GM18951 (cell line): ENCODE measurements at regions not wholly inside any gene's neighbourhood (a gene's known extent, or its start where the extent isn't known, plus 50 kb on each side); places are given as distances from the start of the nearest gene placed in this dataset.

Experiments used
- POLR2A ChIP-seq: IDR thresholded peaks from 4 replicates; pipeline ENCODE4 v1.6.1; 2011; ENCODE audit warnings: mild to moderate bottlenecking; ENCODE audit not compliant: insufficient read length, insufficient read depth; ENCODE audit errors: extremely low read depth
- in situ Hi-C: fragments of 300-500 bp; cut with MboI; formaldehyde crosslinking; loops from one replicate; pipeline ENCODE4 v1.12.0; 2022; ENCODE audit warnings: low sequenced_read_pairs, mixed read lengths, inconsistent platforms; ENCODE audit not compliant: unreplicated experiment

- in situ Hi-C loops, result no loop called here
- TF ChIP-seq POLR2A, result no peak
Observed at GRCh38 chr2:53436882-53437281, 330.7 kb upstream of the CHAC2 start.

- in situ Hi-C loops, result no loop called here
Observed at GRCh38 chr2:53435610-53436009, 332.0 kb upstream of the CHAC2 start.

GRCh38 chr2:53434466-53434865 is 333.1 kb upstream of the CHAC2 start:
- no peak for TF ChIP-seq POLR2A
- in situ Hi-C loops, result no loop called here

More at GRCh38 chr2:53435610-53436009, 332.0 kb upstream of the CHAC2 start:
- no peak for TF ChIP-seq POLR2A

- no peak for TF ChIP-seq POLR2A
- in situ Hi-C loops, result no loop called here
Observed at GRCh38 chr2:53432936-53433335, 334.7 kb upstream of the CHAC2 start.

- no peak for TF ChIP-seq POLR2A
- in situ Hi-C loops, result no loop called here
Observed at GRCh38 chr2:53429901-53430300, 337.7 kb upstream of the CHAC2 start.

GRCh38 chr2:53424902-53425301 is 342.7 kb upstream of the CHAC2 start:
- TF ChIP-seq POLR2A, result no peak
- in situ Hi-C loops, result no loop called here

GRCh38 chr2:53423465-53423864 is 344.1 kb upstream of the CHAC2 start:
- in situ Hi-C loops, result no loop called here
- no peak for TF ChIP-seq POLR2A

GRCh38 chr2:53422979-53423378 is 344.6 kb upstream of the CHAC2 start:
- in situ Hi-C loops, result no loop called here
- TF ChIP-seq POLR2A, result no peak

- in situ Hi-C loops, result no loop called here
- TF ChIP-seq POLR2A, result no peak
Observed at GRCh38 chr2:53417385-53417784, 350.2 kb upstream of the CHAC2 start.

- in situ Hi-C loops, result no loop called here
- TF ChIP-seq POLR2A, result no peak
Observed at GRCh38 chr2:53407363-53408080, 360.1 kb upstream of the CHAC2 start.

GRCh38 chr2:53403792-53404413 is 363.7 kb upstream of the CHAC2 start:
- no peak for TF ChIP-seq POLR2A
- in situ Hi-C loops, result no loop called here

- TF ChIP-seq POLR2A, result no peak
- in situ Hi-C loops, result no loop called here
Observed at GRCh38 chr2:53397085-53397484, 370.5 kb upstream of the CHAC2 start.

GRCh38 chr2:53381271-53381670 is 386.3 kb upstream of the CHAC2 start:
- in situ Hi-C loops, result no loop called here
- TF ChIP-seq POLR2A, result no peak

- in situ Hi-C loops, result no loop called here
- no peak for TF ChIP-seq POLR2A
Observed at GRCh38 chr2:53379547-53379946, 388.1 kb upstream of the CHAC2 start.
